HCT116 (cell line): ENCODE measurements at regions not wholly inside any gene's neighbourhood (a gene's known extent, or its start where the extent isn't known, plus 50 kb on each side); places are given as distances from the start of the nearest gene placed in this dataset.

Experiments
- ATAC-seq: fragments of 200-7000 bp; cut with Tn5 transposase; 2 replicates; pipeline ENCODE4 v1.9.1; 2020; ENCODE audit warnings: mild to moderate bottlenecking, moderate library complexity
- BruUV-seq: library from RNA; stranded (reverse); fragments of 400-500 nt; replicated peaks from 2 replicates; lab custom pipeline; 2021; lab: Mats Ljungman, UMichigan
- CTCF ChIA-PET: fragments of 300-600 bp; sonication (Branson Sonifier 250); formaldehyde crosslinking; loops from one replicate; lab custom pipeline; 2021; ENCODE audit warnings: antibody characterized with exemption; lab: Charles Lee
- POLR2A ChIA-PET: fragments of 300-600, 350-600 bp; sonication (Branson Sonifier 250); formaldehyde crosslinking; loops from one replicate; lab custom pipeline; 2021; ENCODE audit warnings: antibody characterized with exemption; lab: Charles Lee
- RAD21 ChIA-PET, 2 experiments: fragments of 300-600 bp; sonication (Branson Sonifier 250); formaldehyde crosslinking; loops; one replicate each; lab custom pipeline; 2023; ENCODE audit warnings: low total read pairs in 2 of 2; ENCODE audit not compliant: uncharacterized antibody in 2 of 2, unreplicated experiment in 2 of 2, low non-redundant PET in 1 of 2; lab: Charles Lee
- DNase-seq: peaks from one replicate; pipeline ENCODE4 v3.0.0-alpha.2; 2010; ENCODE audit warnings: low read depth, low spot score
- H2AFZ ChIP-seq: fragments of 200-600 bp; shearing (Covaris generic), sonication (generic); 2 replicates; pipeline ENCODE4 v1.6.1; 2017; ENCODE audit warnings: low read depth, mixed run types, mixed read lengths, antibody characterized with exemption, low read length; ENCODE audit not compliant: poor library complexity, severe bottlenecking
- H3K27ac ChIP-seq: 2 replicates; pipeline ENCODE4 v1.5.1; 2012; ENCODE audit warnings: low read depth, low read length
- H3K27me3 ChIP-seq: fragments of 200-600 bp; sonication (generic); 2 replicates; pipeline ENCODE4 v1.6.1; 2016; ENCODE audit warnings: mixed run types, low read length, mixed read lengths; ENCODE audit not compliant: insufficient read depth
- H3K36me3 ChIP-seq, 2 experiments: fragments of 200-500 bp in 1 of 2; fragments of 200-600 bp in 1 of 2; sonication (Bioruptor generic) in 1 of 2; sonication (generic) in 1 of 2; 2 replicates each; pipeline versions ENCODE4 v1.5.1 to v1.6.1; 2014 to 2016; ENCODE audit warnings: low read length in 2 of 2, inconsistent platforms in 1 of 2, mixed read lengths in 1 of 2, mixed run types in 1 of 2; ENCODE audit not compliant: insufficient read depth in 2 of 2, control insufficient read depth in 1 of 2
- H3K4me1 ChIP-seq, 2 experiments: fragments of 200-600 bp in 1 of 2; sonication (generic) in 1 of 2; 2 replicates each; pipeline versions ENCODE4 v1.5.1 to v1.6.1; 2012 to 2017; ENCODE audit warnings: low read length in 2 of 2, inconsistent platforms in 1 of 2, mild to moderate bottlenecking in 1 of 2, mixed read lengths in 1 of 2, mixed run types in 1 of 2, moderate library complexity in 1 of 2; ENCODE audit not compliant: insufficient read depth in 2 of 2, control insufficient read depth in 1 of 2
- H3K4me2 ChIP-seq: fragments of 200-600 bp; sonication (generic); 2 replicates; pipeline ENCODE4 v1.6.1; 2017; ENCODE audit warnings: mixed run types, low read length, mixed read lengths
- H3K4me3 ChIP-seq, 2 experiments: fragments of 200-600 bp in 1 of 2; sonication (generic) in 1 of 2; replicated peaks in 1 of 2; 2 replicates each; pipeline ENCODE4 v1.5.1; 2011 to 2016; ENCODE audit warnings: low read length in 2 of 2, control low read depth in 1 of 2, low read depth in 1 of 2, mild to moderate bottlenecking in 1 of 2, mixed read lengths in 1 of 2, mixed run types in 1 of 2
- H3K79me2 ChIP-seq: fragments of 200-600 bp; sonication (generic); 2 replicates; pipeline ENCODE4 v1.6.1; 2017; ENCODE audit warnings: mild to moderate bottlenecking, mixed run types, low read length, moderate library complexity, mixed read lengths; ENCODE audit not compliant: insufficient read depth
- H3K9ac ChIP-seq: fragments of 200-600 bp; sonication (generic); 2 replicates; pipeline ENCODE4 v1.6.1; 2016; ENCODE audit warnings: low read length, mixed read lengths
- H3K9me2 ChIP-seq: fragments of 200-600 bp; sonication (generic), shearing (Covaris generic); 2 replicates; pipeline ENCODE4 v1.6.1; 2017; ENCODE audit warnings: mixed run types, mild to moderate bottlenecking, moderate library complexity; ENCODE audit not compliant: insufficient read depth
- H3K9me3 ChIP-seq, 2 experiments: fragments of 200-500 bp in 1 of 2; fragments of 200-600 bp in 1 of 2; sonication (Bioruptor generic) in 1 of 2; sonication (generic) in 1 of 2; 2 replicates each; pipeline ENCODE4 v1.6.1; 2014 to 2017; ENCODE audit warnings: low read length in 2 of 2, mixed read lengths in 2 of 2, inconsistent platforms in 1 of 2, low read depth in 1 of 2, mild to moderate bottlenecking in 1 of 2, mixed run types in 1 of 2, moderate library complexity in 1 of 2; ENCODE audit not compliant: control insufficient read depth in 1 of 2, insufficient read depth in 1 of 2
- H4K20me1 ChIP-seq: fragments of 200-600 bp; sonication (generic), shearing (Covaris generic); 2 replicates; pipeline ENCODE4 v1.6.1; 2017; ENCODE audit warnings: mixed run types, mild to moderate bottlenecking, moderate library complexity; ENCODE audit not compliant: insufficient read depth
- ATF3 ChIP-seq: IDR thresholded peaks from 2 replicates; pipeline ENCODE4 v1.6.1; 2012
- CBX3 ChIP-seq: IDR thresholded peaks from 2 replicates; pipeline ENCODE4 v1.6.1; 2012; ENCODE audit warnings: low read depth
- CEBPB ChIP-seq: IDR thresholded peaks from 2 replicates; pipeline ENCODE4 v1.6.1; 2012; ENCODE audit warnings: low read depth
- CTCF ChIP-seq, 3 experiments: fragments of 200-600 bp in 1 of 3; sonication (generic) in 1 of 3; IDR thresholded peaks in 2 of 3; conservative IDR thresholded peaks in 1 of 3; 2 replicates each; pipeline ENCODE4 v1.5.1; 2012 to 2017; ENCODE audit warnings: low read depth in 2 of 3, low read length in 2 of 3, antibody characterized with exemption in 1 of 3, borderline replicate concordance in 1 of 3, control low read depth in 1 of 3, mild to moderate bottlenecking in 1 of 3, mixed read lengths in 1 of 3, mixed run types in 1 of 3, moderate library complexity in 1 of 3; ENCODE audit not compliant: insufficient read depth in 1 of 3
- EGR1 ChIP-seq: IDR thresholded peaks from 2 replicates; pipeline ENCODE4 v1.6.1; 2012; ENCODE audit warnings: low read depth
- ELF1 ChIP-seq: IDR thresholded peaks from 2 replicates; pipeline ENCODE4 v1.6.1; 2012; ENCODE audit warnings: low read depth, borderline replicate concordance
- EZH2 ChIP-seq: fragments of 200-600 bp; sonication (generic); IDR thresholded peaks from 2 replicates; pipeline ENCODE4 v1.6.1; 2017; ENCODE audit warnings: antibody characterized with exemption, mixed run types
- FOSL1 ChIP-seq: IDR thresholded peaks from 2 replicates; pipeline ENCODE4 v1.6.1; 2012; ENCODE audit warnings: low read depth
- JUND ChIP-seq: IDR thresholded peaks from 2 replicates; pipeline ENCODE4 v1.6.1; 2012
- MAX ChIP-seq: IDR thresholded peaks from 2 replicates; pipeline ENCODE4 v1.6.1; 2012
- POLR2AphosphoS5 ChIP-seq: IDR thresholded peaks from 2 replicates; pipeline ENCODE4 v1.6.1; 2011; ENCODE audit warnings: mild to moderate bottlenecking, low read depth, low read length, moderate library complexity
- RAD21 ChIP-seq: IDR thresholded peaks from 2 replicates; pipeline ENCODE4 v1.6.1; 2012; ENCODE audit warnings: low read depth, mild to moderate bottlenecking
- REST ChIP-seq: IDR thresholded peaks from 2 replicates; pipeline ENCODE4 v1.6.1; 2012; ENCODE audit warnings: low read depth
- SIN3A ChIP-seq: IDR thresholded peaks from 2 replicates; pipeline ENCODE4 v1.6.1; 2012; ENCODE audit warnings: low read depth
- SP1 ChIP-seq: IDR thresholded peaks from 2 replicates; pipeline ENCODE4 v1.6.1; 2012; ENCODE audit warnings: low read depth
- TCF7L2 ChIP-seq: IDR thresholded peaks from 2 replicates; pipeline ENCODE4 v1.7.0; 2011; ENCODE audit warnings: borderline replicate concordance, inconsistent platforms; ENCODE audit not compliant: insufficient read depth, insufficient read length; ENCODE audit errors: extremely low read depth
- YY1 ChIP-seq: IDR thresholded peaks from 2 replicates; pipeline ENCODE4 v1.6.1; 2011; ENCODE audit warnings: low read length, low read depth, moderate library complexity, mild to moderate bottlenecking; ENCODE audit not compliant: insufficient replicate concordance; ENCODE audit errors: extremely low read depth
- ZBTB33 ChIP-seq: IDR thresholded peaks from 2 replicates; pipeline ENCODE4 v1.6.1; 2011; ENCODE audit warnings: mild to moderate bottlenecking, low read length, moderate library complexity; ENCODE audit not compliant: insufficient replicate concordance; ENCODE audit errors: extremely low read depth
- ZFX ChIP-seq: fragments of 450-650 bp; IDR thresholded peaks from 2 replicates; pipeline ENCODE4 v1.6.1; 2017
- ZNF274 ChIP-seq: fragments of 200-500 bp; sonication (Bioruptor generic); IDR thresholded peaks from 2 replicates; pipeline ENCODE4 v1.6.1; 2014; ENCODE audit warnings: mild to moderate bottlenecking, low read depth, low read length, inconsistent platforms
- intact Hi-C: fragments of 100-400 bp; cut with micrococcal nuclease; formaldehyde crosslinking; loops from 2 replicates; pipeline ENCODE4 v1.10.0; 2022

- ChIA-PET POLR2A (interaction anchor here (0.6 kb wide), 1 partner anchor 24 kb away, joined by 3 read pairs; no protein-coding TSS in a partner anchor), CTCF (no interaction called here)
- H2AFZ ChIP-seq = no peak overlapping the region
- H3K4me3 ChIP-seq = no peak overlapping the region
- peaks cover 22 to 33% of the 10 kb centered on the region in 2 experiments for H3K4me1 ChIP-seq
- no peak for DNase-seq
- no peak overlapping the region for H3K4me2 ChIP-seq
- TF ChIP-seq TCF7L2 (no peak), MAX (no peak), EGR1 (no peak), ZFX (no peak), RAD21 (no peak), CTCF (IDR thresholded peaks at IDR 0.05 in 2 of 3, conservative IDR thresholded peaks at IDR 0.05 in 1 of 3; ENCODE audit: borderline replicate concordance in 1 of 3, insufficient read depth in 1 of 3, low read depth in 2 of 3, low read length in 2 of 3) (no peak), CEBPB (no peak), ZBTB33 (no peak), SP1 (no peak), JUND (no peak), ATF3 (no peak), CBX3 (no peak), REST (no peak), ZNF274 (no peak), SIN3A (no peak), POLR2AphosphoS5 (no peak), FOSL1 (no peak), ELF1 (no peak), EZH2 (no peak), YY1 (no peak)
- TF ChIP-seq, all 23 proteins: peak for 0
- Histone ChIP-seq H3K79me2 (no peaks in the 10 kb centered on the region), H4K20me1 (no peaks in the 10 kb centered on the region), H3K27me3 (no peaks in the 10 kb centered on the region), H3K36me3 (no peaks in the 10 kb centered on the region), H3K9ac (no peak overlapping the region), H3K27ac (no peak overlapping the region), H3K9me2 (no peaks in the 10 kb centered on the region), H3K9me3 (no peaks in the 10 kb centered on the region)
- intact Hi-C loops = no loop called here
- RAD21 ChIA-PET = no interaction called here
- ATAC-seq = no peak
- BruUV-seq = no TSS peak
These were observed 96.4 kb downstream of the TRIB2 start for GRCh38 chr2:12813166-12813565.
